GM23338 (cell line): ENCODE measurements at regions not wholly inside any gene's neighbourhood (a gene's known extent, or its start where the extent isn't known, plus 50 kb on each side); places are given as distances from the start of the nearest gene placed in this dataset.

ENCODE experiments used
- ATAC-seq: fragments of 200-7000 bp; cut with Tn5 transposase; 3 replicates; pipeline ENCODE4 v1.9.1; 2020
- DNase-seq: peaks from one replicate; pipeline ENCODE4 v3.0.0-alpha.2; 2015; ENCODE audit warnings: low spot score
- H2AFZ ChIP-seq: fragments of 200-600 bp; sonication (generic); 2 replicates; pipeline ENCODE4 v1.8.0; 2016; ENCODE audit warnings: antibody characterized with exemption, mild to moderate bottlenecking, moderate library complexity
- H3F3A ChIP-seq: fragments of 200-600 bp; sonication (generic); replicated peaks from 2 replicates; pipeline ENCODE4 v1.8.0; 2017; ENCODE audit warnings: antibody characterized with exemption, mixed run types, low read depth
- H3K27ac ChIP-seq: fragments of 200-600 bp; sonication (generic); 2 replicates; pipeline ENCODE4 v1.6.1; 2016; ENCODE audit warnings: low read depth
- H3K27me3 ChIP-seq: fragments of 200-600 bp; sonication (generic); 2 replicates; pipeline ENCODE4 v1.8.0; 2016; ENCODE audit warnings: mild to moderate bottlenecking, mixed run types, moderate library complexity; ENCODE audit not compliant: insufficient read depth
- H3K36me3 ChIP-seq: fragments of 200-600 bp; sonication (generic); 2 replicates; pipeline ENCODE4 v1.8.0; 2016; ENCODE audit warnings: mild to moderate bottlenecking; ENCODE audit not compliant: insufficient read depth
- H3K4me1 ChIP-seq: fragments of 200-600 bp; sonication (generic); 2 replicates; pipeline ENCODE4 v1.8.0; 2016; ENCODE audit warnings: mild to moderate bottlenecking, moderate library complexity; ENCODE audit not compliant: insufficient read depth
- H3K4me2 ChIP-seq: fragments of 200-600 bp; sonication (generic); 2 replicates; pipeline ENCODE4 v1.7.1; 2017; ENCODE audit warnings: mixed run types
- H3K4me3 ChIP-seq: fragments of 200-600 bp; sonication (generic); 2 replicates; pipeline ENCODE4 v1.6.1; 2016; ENCODE audit warnings: mixed run types
- H3K79me2 ChIP-seq: fragments of 200-600 bp; sonication (generic); replicated peaks from 2 replicates; pipeline ENCODE4 v1.8.0; 2017; ENCODE audit warnings: mild to moderate bottlenecking; ENCODE audit not compliant: insufficient read depth
- H3K9me2 ChIP-seq: fragments of 200-600 bp; sonication (generic); 2 replicates; pipeline ENCODE4 v1.8.0; 2017; ENCODE audit not compliant: insufficient read depth
- H4K20me1 ChIP-seq: fragments of 200-600 bp; sonication (generic); replicated peaks from 2 replicates; pipeline ENCODE4 v1.8.0; 2017; ENCODE audit warnings: mild to moderate bottlenecking; ENCODE audit not compliant: insufficient read depth
- H3K27ac Mint-ChIP-seq: 2 replicates; pipeline ENCODE4 v1.8.0; 2020; ENCODE audit warnings: inconsistent platforms, mild to moderate bottlenecking, moderate library complexity, mixed read lengths
- H3K27me3 Mint-ChIP-seq: 3 replicates; pipeline ENCODE4 v1.8.0; 2022; ENCODE audit warnings: low read depth, mild to moderate bottlenecking, moderate library complexity, mixed read lengths, inconsistent platforms; ENCODE audit not compliant: insufficient read depth, poor library complexity
- H3K36me3 Mint-ChIP-seq: 3 replicates; pipeline ENCODE4 v1.8.0; 2021; ENCODE audit warnings: low read depth, mild to moderate bottlenecking, inconsistent platforms, moderate library complexity, mixed read lengths
- H3K4me1 Mint-ChIP-seq: 3 replicates; pipeline ENCODE4 v1.8.0; 2020; ENCODE audit warnings: mild to moderate bottlenecking, inconsistent platforms, mixed read lengths
- H3K4me3 Mint-ChIP-seq: 3 replicates; pipeline ENCODE4 v1.8.0; 2021; ENCODE audit warnings: moderate library complexity, mild to moderate bottlenecking, inconsistent platforms, mixed read lengths
- H3K9me3 Mint-ChIP-seq: 3 replicates; pipeline ENCODE4 v1.8.0; 2020; ENCODE audit warnings: moderate library complexity, mild to moderate bottlenecking, inconsistent platforms, mixed read lengths
- CTCF ChIP-seq, 2 experiments: fragments of 200-600 bp in 1 of 2; sonication (generic) in 1 of 2; conservative IDR thresholded peaks; 2 replicates each; pipeline versions ENCODE4 v1.5.1 to v1.6.1; 2016 to 2017; ENCODE audit warnings: antibody characterized with exemption in 2 of 2, low read depth in 2 of 2, mild to moderate bottlenecking in 2 of 2, moderate library complexity in 1 of 2
- ETS1 ChIP-seq: IDR thresholded peaks from 2 replicates; pipeline ENCODE4 v1.6.1; 2016; ENCODE audit warnings: antibody characterized with exemption
- EZH2phosphoT487 ChIP-seq: fragments of 200-600 bp; sonication (generic); IDR thresholded peaks from one replicate; pipeline ENCODE4 v1.8.1; 2018; ENCODE audit warnings: antibody characterized with exemption; ENCODE audit not compliant: unreplicated experiment
- JUNB ChIP-seq: IDR thresholded peaks from one replicate; pipeline ENCODE4 v1.6.1; 2016; ENCODE audit warnings: antibody characterized with exemption; ENCODE audit not compliant: unreplicated experiment
- REST ChIP-seq: IDR thresholded peaks from one replicate; pipeline ENCODE4 v1.6.1; 2018; ENCODE audit warnings: antibody characterized with exemption; ENCODE audit not compliant: unreplicated experiment

GRCh38 chr10:128437786-128438345 lies 311.6 kb upstream of the MKI67 start (continued):
- TF ChIP-seq CTCF (conservative IDR thresholded peaks at IDR 0.05; ENCODE audit: low read depth in 2 of 2): no peak
- TF ChIP-seq EZH2phosphoT487: no peak
- TF ChIP-seq JUNB: no peak

- no peak for DNase-seq
- Histone ChIP-seq H3K9me2 (peaks cover 4% of the 10 kb centered on the region; the same call in 1 of the 2 replicates), H3K79me2 (no peaks in the 10 kb centered on the region), H3K4me2 (no peak overlapping the region), H4K20me1 (no peaks in the 10 kb centered on the region), H3K4me1 (peaks cover 15% of the 10 kb centered on the region; the same call in 1 of the 2 replicates), H2AFZ (no peak overlapping the region), H3K4me3 (no peak overlapping the region), H3K36me3 (no peaks in the 10 kb centered on the region), H3F3A (no peaks in the 10 kb centered on the region), H3K27me3 (no peaks in the 10 kb centered on the region), H3K27ac (no peak overlapping the region)
- Mint-ChIP-seq H3K27ac (no peak overlapping the region), H3K9me3 (no peaks in the 10 kb centered on the region), H3K36me3 (no peaks in the 10 kb centered on the region), H3K4me1 (peaks cover 32% of the 10 kb centered on the region), H3K27me3 (peaks cover 16% of the 10 kb centered on the region), H3K4me3 (no peak overlapping the region)
- ATAC-seq: no peak
- TF ChIP-seq REST: no peak
- no peak for TF ChIP-seq CTCF (conservative IDR thresholded peaks at IDR 0.05; ENCODE audit: low read depth in 2 of 2)
- no peak for TF ChIP-seq ETS1
Observed at GRCh38 chr10:128438417-128439063, 312.3 kb upstream of the MKI67 start.
